ENCODE measurements at regions not wholly inside any gene's neighbourhood (a gene's known extent, or its start where the extent isn't known, plus 50 kb on each side); places are given as distances from the start of the nearest gene placed in this dataset.

- TF ChIP-seq, protein P1, sequence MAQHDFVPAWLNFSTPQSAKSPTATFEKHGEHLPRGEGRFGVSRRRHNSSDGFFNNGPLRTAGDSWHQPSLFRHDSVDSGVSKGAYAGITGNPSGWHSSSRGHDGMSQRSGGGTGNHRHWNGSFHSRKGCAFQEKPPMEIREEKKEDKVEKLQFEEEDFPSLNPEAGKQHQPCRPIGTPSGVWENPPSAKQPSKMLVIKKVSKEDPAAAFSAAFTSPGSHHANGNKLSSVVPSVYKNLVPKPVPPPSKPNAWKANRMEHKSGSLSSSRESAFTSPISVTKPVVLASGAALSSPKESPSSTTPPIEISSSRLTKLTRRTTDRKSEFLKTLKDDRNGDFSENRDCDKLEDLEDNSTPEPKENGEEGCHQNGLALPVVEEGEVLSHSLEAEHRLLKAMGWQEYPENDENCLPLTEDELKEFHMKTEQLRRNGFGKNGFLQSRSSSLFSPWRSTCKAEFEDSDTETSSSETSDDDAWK (CRISPR knock-in tag; IDR thresholded peaks at IDR 0.05): no peak
- TF ChIP-seq EP300 (IDR thresholded peaks at IDR 0.05; ENCODE audit: low read depth in 2 of 2, low read length in 2 of 2) (no peak), EP300 (CRISPR knock-in tag; IDR thresholded peaks at IDR 0.05; ENCODE audit: borderline replicate concordance) (no peak), YY1 (IDR thresholded peaks at IDR 0.05; ENCODE audit: insufficient read depth, insufficient replicate concordance, low read depth, low read length) (no peak), ZSCAN12 (CRISPR knock-in tag; IDR thresholded peaks at IDR 0.05) (no peak), ZNF629 (CRISPR knock-in tag; conservative IDR thresholded peaks at IDR 0.05) (no peak), ZNF460 (CRISPR knock-in tag; IDR thresholded peaks at IDR 0.05; ENCODE audit: borderline replicate concordance) (no peak), SNAPC4 (CRISPR knock-in tag; IDR thresholded peaks at IDR 0.05) (no peak), PHF21A (CRISPR knock-in tag; IDR thresholded peaks at IDR 0.05) (no peak), PTBP1 (IDR thresholded peaks at IDR 0.05; ENCODE audit: low read depth, low read length, poor library complexity, severe bottlenecking) (no peak)
- TF ChIP-seq, protein P2, sequence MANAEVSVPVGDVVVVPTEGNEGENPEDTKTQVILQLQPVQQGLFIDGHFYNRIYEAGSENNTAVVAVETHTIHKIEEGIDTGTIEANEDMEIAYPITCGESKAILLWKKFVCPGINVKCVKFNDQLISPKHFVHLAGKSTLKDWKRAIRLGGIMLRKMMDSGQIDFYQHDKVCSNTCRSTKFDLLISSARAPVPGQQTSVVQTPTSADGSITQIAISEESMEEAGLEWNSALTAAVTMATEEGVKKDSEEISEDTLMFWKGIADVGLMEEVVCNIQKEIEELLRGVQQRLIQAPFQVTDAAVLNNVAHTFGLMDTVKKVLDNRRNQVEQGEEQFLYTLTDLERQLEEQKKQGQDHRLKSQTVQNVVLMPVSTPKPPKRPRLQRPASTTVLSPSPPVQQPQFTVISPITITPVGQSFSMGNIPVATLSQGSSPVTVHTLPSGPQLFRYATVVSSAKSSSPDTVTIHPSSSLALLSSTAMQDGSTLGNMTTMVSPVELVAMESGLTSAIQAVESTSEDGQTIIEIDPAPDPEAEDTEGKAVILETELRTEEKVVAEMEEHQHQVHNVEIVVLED (CRISPR knock-in tag; IDR thresholded peaks at IDR 0.05; ENCODE audit: borderline replicate concordance): no peak
- TF ChIP-seq, protein P3, sequence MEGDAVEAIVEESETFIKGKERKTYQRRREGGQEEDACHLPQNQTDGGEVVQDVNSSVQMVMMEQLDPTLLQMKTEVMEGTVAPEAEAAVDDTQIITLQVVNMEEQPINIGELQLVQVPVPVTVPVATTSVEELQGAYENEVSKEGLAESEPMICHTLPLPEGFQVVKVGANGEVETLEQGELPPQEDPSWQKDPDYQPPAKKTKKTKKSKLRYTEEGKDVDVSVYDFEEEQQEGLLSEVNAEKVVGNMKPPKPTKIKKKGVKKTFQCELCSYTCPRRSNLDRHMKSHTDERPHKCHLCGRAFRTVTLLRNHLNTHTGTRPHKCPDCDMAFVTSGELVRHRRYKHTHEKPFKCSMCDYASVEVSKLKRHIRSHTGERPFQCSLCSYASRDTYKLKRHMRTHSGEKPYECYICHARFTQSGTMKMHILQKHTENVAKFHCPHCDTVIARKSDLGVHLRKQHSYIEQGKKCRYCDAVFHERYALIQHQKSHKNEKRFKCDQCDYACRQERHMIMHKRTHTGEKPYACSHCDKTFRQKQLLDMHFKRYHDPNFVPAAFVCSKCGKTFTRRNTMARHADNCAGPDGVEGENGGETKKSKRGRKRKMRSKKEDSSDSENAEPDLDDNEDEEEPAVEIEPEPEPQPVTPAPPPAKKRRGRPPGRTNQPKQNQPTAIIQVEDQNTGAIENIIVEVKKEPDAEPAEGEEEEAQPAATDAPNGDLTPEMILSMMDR (CRISPR knock-in tag; IDR thresholded peaks at IDR 0.05): no peak
These were observed 308.2 kb upstream of the NR5A2 start for GRCh38 chr1:199719156-199719842.
